SU-DHL-6 (cell line): ENCODE measurements at regions not wholly inside any gene's neighbourhood (a gene's known extent, or its start where the extent isn't known, plus 50 kb on each side); places are given as distances from the start of the nearest gene placed in this dataset.

Experiments
- H2AFZ ChIP-seq: fragments of 200-600 bp; sonication (generic); 2 replicates; pipeline ENCODE4 v1.6.1; 2014; ENCODE audit warnings: low read depth, mild to moderate bottlenecking, moderate library complexity, mixed read lengths, antibody characterized with exemption, low read length; ENCODE audit not compliant: severe bottlenecking
- H3F3A ChIP-seq: fragments of 200-600 bp; shearing (Covaris generic); 2 replicates; pipeline ENCODE4 v1.6.0; 2016; ENCODE audit warnings: antibody characterized with exemption, mild to moderate bottlenecking; ENCODE audit not compliant: insufficient read depth
- H3K27ac ChIP-seq: fragments of 200-600 bp; sonication (generic); 2 replicates; pipeline ENCODE4 v1.5.1; 2016; ENCODE audit warnings: low read depth, mild to moderate bottlenecking, low read length, moderate library complexity, mixed read lengths
- H3K27me3 ChIP-seq: fragments of 200-600 bp; sonication (generic), shearing (Covaris generic); 2 replicates; pipeline ENCODE4 v1.6.0; 2014; ENCODE audit warnings: mild to moderate bottlenecking, low read length
- H3K36me3 ChIP-seq: fragments of 200-600 bp; sonication (generic); 2 replicates; pipeline ENCODE4 v1.6.1; 2014; ENCODE audit warnings: mild to moderate bottlenecking, low read length, mixed read lengths
- H3K4me2 ChIP-seq: fragments of 300-600, 200-600 bp; shearing (Covaris generic), sonication (generic); 2 replicates; pipeline ENCODE4 v1.6.0; 2014; ENCODE audit warnings: low read length, low read depth, mild to moderate bottlenecking; ENCODE audit not compliant: poor library complexity, severe bottlenecking
- H3K4me3 ChIP-seq: fragments of 200-600 bp; sonication (generic); 2 replicates; pipeline ENCODE4 v1.5.1; 2014; ENCODE audit warnings: antibody characterized with exemption, low read length, mild to moderate bottlenecking, mixed read lengths; ENCODE audit not compliant: insufficient read depth, poor library complexity, severe bottlenecking
- H3K79me2 ChIP-seq: fragments of 200-600 bp; sonication (generic); 2 replicates; pipeline ENCODE4 v1.6.1; 2014; ENCODE audit warnings: mild to moderate bottlenecking, low read length, moderate library complexity; ENCODE audit not compliant: insufficient read depth
- H3K9ac ChIP-seq: fragments of 200-600 bp; sonication (generic); 2 replicates; pipeline ENCODE4 v1.7.0; 2014; ENCODE audit warnings: mild to moderate bottlenecking, low read length
- H3K9me2 ChIP-seq: fragments of 200-600 bp; sonication (generic); replicated peaks from 2 replicates; pipeline ENCODE4 v1.6.1; 2014; ENCODE audit warnings: low read length; ENCODE audit not compliant: insufficient read depth
- H3K9me3 ChIP-seq: fragments of 200-600 bp; sonication (generic); 2 replicates; pipeline ENCODE4 v1.6.1; 2014; ENCODE audit warnings: low read length, mixed read lengths; ENCODE audit not compliant: insufficient read depth
- H4K20me1 ChIP-seq: fragments of 200-600 bp; sonication (generic); 2 replicates; pipeline ENCODE4 v1.6.1; 2014; ENCODE audit warnings: low read depth, mild to moderate bottlenecking, antibody characterized with exemption, low read length, moderate library complexity, mixed read lengths
- EZH2phosphoT487 ChIP-seq: fragments of 200-600 bp; sonication (generic), shearing (Covaris generic); conservative IDR thresholded peaks from 2 replicates; pipeline ENCODE4 v1.6.1; 2018; ENCODE audit warnings: mild to moderate bottlenecking, antibody characterized with exemption, low read length, moderate library complexity, mixed read lengths
- TF ChIP-seq, protein P1 (sequence below): fragments of 200-600 bp; sonication (generic); IDR thresholded peaks from one replicate; pipeline ENCODE4 v1.5.1; 2017; ENCODE audit warnings: antibody characterized with exemption, mild to moderate bottlenecking, low read length, moderate library complexity; ENCODE audit not compliant: insufficient read depth, poor library complexity, severe bottlenecking

DNA sequence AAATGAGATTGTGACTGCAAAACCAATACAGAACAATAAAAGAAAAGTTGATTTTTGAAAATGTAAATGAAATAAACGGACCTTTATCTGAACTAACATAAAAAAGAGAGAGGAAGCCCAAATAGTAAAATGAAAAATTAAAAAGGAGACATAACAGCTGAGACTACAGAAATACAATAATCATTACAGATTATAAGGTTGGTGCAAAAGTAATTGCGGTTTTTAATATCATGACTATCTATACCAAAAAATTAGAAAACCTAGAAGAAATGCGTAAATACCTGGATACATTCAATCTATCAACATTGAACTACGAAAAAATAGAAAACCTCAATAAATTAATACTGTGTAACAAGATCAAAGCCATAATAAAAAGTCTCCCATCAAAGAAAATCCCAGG is 71.9 kb upstream of the SLCO6A1 start:
- H3K9me2 ChIP-seq = no peaks in the 10 kb centered on the region
- no peaks in the 10 kb centered on the region for H4K20me1 ChIP-seq

DNA sequence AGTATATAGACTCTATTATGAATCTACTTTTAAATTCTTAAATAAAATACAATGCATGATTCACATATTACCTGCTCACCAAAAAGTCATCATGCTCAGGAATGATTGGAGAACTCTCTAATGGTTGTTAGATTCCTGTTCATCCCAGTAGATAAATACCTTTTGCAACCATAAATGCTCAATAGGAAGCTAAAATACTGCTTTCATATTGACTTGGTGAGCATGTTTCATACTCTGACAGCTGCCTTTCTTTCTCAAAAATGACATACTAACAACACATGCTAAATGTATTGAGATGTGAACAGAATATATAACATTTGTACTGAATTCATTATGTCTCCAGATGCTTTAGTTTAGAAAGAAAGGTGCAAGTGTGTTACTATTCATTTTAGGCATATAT is 79.6 kb upstream of the SLCO6A1 start:
- TF ChIP-seq EZH2phosphoT487 = no peak
- TF ChIP-seq, protein P1, sequence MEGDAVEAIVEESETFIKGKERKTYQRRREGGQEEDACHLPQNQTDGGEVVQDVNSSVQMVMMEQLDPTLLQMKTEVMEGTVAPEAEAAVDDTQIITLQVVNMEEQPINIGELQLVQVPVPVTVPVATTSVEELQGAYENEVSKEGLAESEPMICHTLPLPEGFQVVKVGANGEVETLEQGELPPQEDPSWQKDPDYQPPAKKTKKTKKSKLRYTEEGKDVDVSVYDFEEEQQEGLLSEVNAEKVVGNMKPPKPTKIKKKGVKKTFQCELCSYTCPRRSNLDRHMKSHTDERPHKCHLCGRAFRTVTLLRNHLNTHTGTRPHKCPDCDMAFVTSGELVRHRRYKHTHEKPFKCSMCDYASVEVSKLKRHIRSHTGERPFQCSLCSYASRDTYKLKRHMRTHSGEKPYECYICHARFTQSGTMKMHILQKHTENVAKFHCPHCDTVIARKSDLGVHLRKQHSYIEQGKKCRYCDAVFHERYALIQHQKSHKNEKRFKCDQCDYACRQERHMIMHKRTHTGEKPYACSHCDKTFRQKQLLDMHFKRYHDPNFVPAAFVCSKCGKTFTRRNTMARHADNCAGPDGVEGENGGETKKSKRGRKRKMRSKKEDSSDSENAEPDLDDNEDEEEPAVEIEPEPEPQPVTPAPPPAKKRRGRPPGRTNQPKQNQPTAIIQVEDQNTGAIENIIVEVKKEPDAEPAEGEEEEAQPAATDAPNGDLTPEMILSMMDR = no peak
- H2AFZ ChIP-seq = no peak overlapping the region
- H4K20me1 ChIP-seq = no peaks in the 10 kb centered on the region
- H3F3A ChIP-seq = no peaks in the 10 kb centered on the region
- no peaks in the 10 kb centered on the region for H3K79me2 ChIP-seq
- no peaks in the 10 kb centered on the region for H3K9me3 ChIP-seq
- no peaks in the 10 kb centered on the region for H3K9me2 ChIP-seq
- H3K27me3 ChIP-seq = no peaks in the 10 kb centered on the region
- H3K36me3 ChIP-seq = no peaks in the 10 kb centered on the region
- H3K4me3 ChIP-seq = no peak overlapping the region
- H3K27ac ChIP-seq = no peak overlapping the region
- no peak overlapping the region for H3K9ac ChIP-seq
- H3K4me2 ChIP-seq = no peak overlapping the region

More for the DNA sequence above, 71.9 kb upstream of the SLCO6A1 start:
- H3K27ac ChIP-seq = no peak overlapping the region
- H3F3A ChIP-seq = no peaks in the 10 kb centered on the region
- H3K9ac ChIP-seq = no peak overlapping the region
- H3K9me3 ChIP-seq = no peaks in the 10 kb centered on the region
- H3K4me2 ChIP-seq = no peak overlapping the region
- no peak overlapping the region for H3K4me3 ChIP-seq
- H2AFZ ChIP-seq = no peak overlapping the region
- H3K79me2 ChIP-seq = no peaks in the 10 kb centered on the region
- no peaks in the 10 kb centered on the region for H3K36me3 ChIP-seq
- H3K27me3 ChIP-seq = no peaks in the 10 kb centered on the region
- TF ChIP-seq EZH2phosphoT487 = no peak
- TF ChIP-seq, protein P1 = no peak

DNA sequence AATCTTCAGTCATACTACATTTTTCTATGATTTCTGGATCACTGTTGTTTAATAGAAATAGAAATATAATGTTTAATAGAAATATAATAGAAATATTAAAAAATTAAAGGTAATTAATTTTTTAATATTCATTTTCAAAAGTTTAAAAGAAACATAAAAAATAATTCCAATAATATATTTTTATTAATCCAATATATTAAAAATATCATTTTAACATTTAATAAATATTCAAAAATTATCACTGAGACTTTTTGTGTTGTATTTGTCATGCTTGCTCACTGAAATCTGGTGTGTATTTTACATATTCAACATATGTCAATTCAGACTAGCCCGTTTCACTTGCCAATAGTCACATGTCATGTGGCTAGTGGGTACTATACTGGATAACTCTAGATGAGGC is 80.6 kb upstream of the SLCO6A1 start:
- Histone ChIP-seq H3K9me2 (no peaks in the 10 kb centered on the region), H2AFZ (no peak overlapping the region), H3K9me3 (no peaks in the 10 kb centered on the region), H3K4me3 (no peak overlapping the region), H3K9ac (no peak overlapping the region), H3K4me2 (no peak overlapping the region), H3K27me3 (no peaks in the 10 kb centered on the region), H3F3A (no peaks in the 10 kb centered on the region), H3K27ac (no peak overlapping the region), H3K79me2 (no peaks in the 10 kb centered on the region), H4K20me1 (no peaks in the 10 kb centered on the region), H3K36me3 (no peaks in the 10 kb centered on the region)
- no peak for TF ChIP-seq EZH2phosphoT487
- TF ChIP-seq, protein P1 = no peak

DNA sequence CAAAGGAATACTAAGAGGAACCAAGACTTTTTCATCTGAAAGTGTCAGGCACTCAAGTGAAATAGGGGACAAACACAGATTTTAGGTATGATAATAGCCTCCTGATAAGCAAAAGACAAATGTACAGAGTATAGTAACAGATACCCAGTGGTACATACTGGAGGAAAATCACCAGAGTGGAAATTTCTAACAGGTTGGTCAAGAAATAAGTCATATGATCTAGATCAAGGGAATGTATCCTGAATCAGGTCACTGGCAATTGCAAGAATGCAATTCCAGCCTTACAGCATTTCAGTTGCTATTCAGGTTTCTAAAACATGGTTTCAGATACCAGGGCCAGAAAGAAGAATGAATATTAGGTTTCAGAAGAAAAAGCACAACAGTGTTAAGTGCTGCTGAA is 82.2 kb upstream of the SLCO6A1 start:
- H3F3A ChIP-seq = no peaks in the 10 kb centered on the region
- no peaks in the 10 kb centered on the region for H3K36me3 ChIP-seq
- no peak overlapping the region for H2AFZ ChIP-seq
- no peak overlapping the region for H3K4me3 ChIP-seq
- no peaks in the 10 kb centered on the region for H3K9me3 ChIP-seq
- no peaks in the 10 kb centered on the region for H3K79me2 ChIP-seq
- H3K9ac ChIP-seq = no peak overlapping the region
- H3K27ac ChIP-seq = no peak overlapping the region
- H3K27me3 ChIP-seq = no peaks in the 10 kb centered on the region
- no peak overlapping the region for H3K4me2 ChIP-seq
- no peaks in the 10 kb centered on the region for H3K9me2 ChIP-seq
- TF ChIP-seq, protein P1 = no peak
- TF ChIP-seq EZH2phosphoT487 = no peak
- no peaks in the 10 kb centered on the region for H4K20me1 ChIP-seq
